HG03575 (cell line): ENCODE measurements at regions not wholly inside any gene's neighbourhood (a gene's known extent, or its start where the extent isn't known, plus 50 kb on each side); places are given as distances from the start of the nearest gene placed in this dataset.
"Not testable (repeated sequence)": the region's sequence is repeated elsewhere in the genome, so short reads cannot be mapped to it uniquely, and the experiment has no call there.

Experiments
- ATAC-seq: cut with Tn5 transposase; IDR thresholded peaks from one replicate; pipeline ENCODE4 v1.9.1; 2021; ENCODE audit not compliant: unreplicated experiment, insufficient number of reproducible peaks, low FRiP score; ENCODE audit errors: extremely low read depth

- ATAC-seq: no peak
Measured at GRCh38 chr1:106268070-106268469, 788.4 kb upstream of the PRMT6 start.

- no peak for ATAC-seq
Measured at GRCh38 chr1:106276871-106277270, 779.6 kb upstream of the PRMT6 start.

GRCh38 chr1:106277786-106278185 lies 778.7 kb upstream of the PRMT6 start:
- no peak for ATAC-seq

GRCh38 chr1:106278716-106279115 lies 777.8 kb upstream of the PRMT6 start:
- ATAC-seq: no peak

- ATAC-seq: no peak
Measured at GRCh38 chr1:106289265-106289928, 767.1 kb upstream of the PRMT6 start.

- no peak for ATAC-seq
Measured at GRCh38 chr1:106290805-106291501, 765.5 kb upstream of the PRMT6 start.

GRCh38 chr1:106292130-106292529 lies 764.3 kb upstream of the PRMT6 start:
- no peak for ATAC-seq

GRCh38 chr1:106296431-106296830 lies 760.0 kb upstream of the PRMT6 start:
- no peak for ATAC-seq

- ATAC-seq: no peak
Measured at GRCh38 chr1:106304106-106304505, 752.4 kb upstream of the PRMT6 start.

GRCh38 chr1:106319612-106320011 lies 736.9 kb upstream of the PRMT6 start:
- ATAC-seq: no peak

- ATAC-seq: no peak
Measured at GRCh38 chr1:106325600-106325999, 730.9 kb upstream of the PRMT6 start.

GRCh38 chr1:106344494-106344893 lies 712.0 kb upstream of the PRMT6 start:
- no peak for ATAC-seq

- ATAC-seq: no peak
Measured at GRCh38 chr1:106360252-106360651, 696.2 kb upstream of the PRMT6 start.

- no peak for ATAC-seq
Measured at GRCh38 chr1:106366627-106367319, 689.7 kb upstream of the PRMT6 start.

GRCh38 chr1:106378261-106378660 lies 678.2 kb upstream of the PRMT6 start:
- no peak for ATAC-seq

GRCh38 chr1:106380772-106381171 lies 675.7 kb upstream of the PRMT6 start:
- ATAC-seq: no peak

GRCh38 chr1:106389160-106389559 lies 667.3 kb upstream of the PRMT6 start:
- not testable (repeated sequence) for ATAC-seq

- ATAC-seq: no peak
Measured at GRCh38 chr1:106393046-106393445, 663.4 kb upstream of the PRMT6 start.

- no peak for ATAC-seq
Measured at GRCh38 chr1:106396020-106396419, 660.5 kb upstream of the PRMT6 start.

- no peak for ATAC-seq
Measured at GRCh38 chr1:106398391-106398790, 658.1 kb upstream of the PRMT6 start.
